ENCODE measurements at regions not wholly inside any gene's neighbourhood (a gene's known extent, or its start where the extent isn't known, plus 50 kb on each side); places are given as distances from the start of the nearest gene placed in this dataset.

DNA sequence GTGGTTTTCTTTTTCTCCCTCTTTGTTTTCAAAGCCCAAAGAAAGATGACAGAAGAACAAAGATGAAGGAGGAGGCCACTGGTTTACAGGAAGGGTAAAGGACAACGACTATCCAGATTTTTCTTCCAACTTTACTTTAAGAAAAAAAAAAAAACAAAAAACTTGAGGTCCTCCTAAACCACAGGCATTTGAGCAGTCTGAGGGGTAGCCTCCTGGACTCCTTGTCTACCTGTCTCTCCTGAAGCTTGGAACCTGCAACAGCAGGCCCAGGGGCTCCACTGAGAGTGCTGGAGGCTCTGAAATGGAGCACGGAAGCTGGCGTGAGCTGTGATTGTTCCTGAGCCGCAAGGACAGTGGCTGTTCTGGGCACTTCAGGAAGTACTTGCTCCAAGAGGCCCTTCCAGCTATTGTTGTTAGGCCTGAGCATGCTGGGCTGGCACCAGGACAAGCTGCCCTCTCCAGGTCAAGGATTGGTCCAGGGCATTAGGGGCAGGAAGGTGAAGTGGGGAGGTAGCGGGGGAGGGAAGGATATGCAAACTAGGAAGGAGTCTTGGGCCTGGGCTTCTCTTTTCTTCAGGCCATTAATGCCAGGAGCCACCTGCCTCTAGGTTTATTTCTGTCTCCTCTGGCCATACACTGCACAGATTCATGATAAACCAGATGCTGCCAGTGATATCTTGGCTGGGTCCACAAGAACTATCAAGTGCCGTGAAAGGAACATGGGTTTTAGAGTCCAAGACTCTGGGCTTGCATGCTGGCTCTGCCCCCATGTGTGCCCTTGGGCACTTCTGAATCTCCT is 147.3 kb downstream of the CCDC34 start:
- DNase-seq: no peak

DNA sequence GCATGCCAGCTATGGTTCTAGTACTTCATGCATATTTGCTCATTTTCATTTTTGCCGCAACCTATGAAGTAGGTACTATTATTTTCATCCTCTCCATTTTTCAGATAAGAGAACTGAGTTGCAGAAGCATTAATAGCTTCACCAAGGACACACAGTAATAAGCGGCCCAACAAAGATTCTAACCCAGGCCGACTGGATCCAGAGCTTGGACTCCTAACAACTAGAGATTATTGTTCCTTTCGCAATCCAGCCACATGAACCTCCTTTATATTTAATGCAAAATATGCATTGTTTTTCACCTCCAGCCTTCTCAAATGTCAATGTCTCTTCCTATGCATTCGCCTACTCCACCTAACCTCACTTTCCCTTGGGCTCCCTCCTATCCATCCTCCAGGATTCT is 148.3 kb downstream of the CCDC34 start:
- DNase-seq: no peak

DNA sequence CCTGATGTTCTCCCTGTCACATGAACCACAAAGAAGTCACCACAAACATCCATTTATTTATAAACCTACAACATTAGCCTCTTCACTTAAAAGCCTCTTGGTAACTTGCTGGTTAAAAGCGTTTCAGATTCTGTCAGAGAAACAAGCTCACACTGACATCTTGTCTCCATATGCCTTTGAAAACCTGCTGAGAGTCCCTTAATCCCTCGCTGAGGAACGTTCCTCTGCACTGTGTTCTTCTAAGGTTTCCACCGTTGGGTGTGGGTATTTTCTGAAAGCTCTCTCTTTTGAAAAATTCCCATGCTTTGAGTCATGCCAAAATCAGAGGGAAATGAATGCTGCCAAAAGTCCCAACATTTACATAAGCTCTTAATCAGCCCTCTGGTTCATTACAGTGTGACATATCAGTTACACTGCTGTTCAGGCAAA is 149.8 kb downstream of the CCDC34 start:
- DNase-seq: peak in 1 of 56 donors; percentile 5

DNA sequence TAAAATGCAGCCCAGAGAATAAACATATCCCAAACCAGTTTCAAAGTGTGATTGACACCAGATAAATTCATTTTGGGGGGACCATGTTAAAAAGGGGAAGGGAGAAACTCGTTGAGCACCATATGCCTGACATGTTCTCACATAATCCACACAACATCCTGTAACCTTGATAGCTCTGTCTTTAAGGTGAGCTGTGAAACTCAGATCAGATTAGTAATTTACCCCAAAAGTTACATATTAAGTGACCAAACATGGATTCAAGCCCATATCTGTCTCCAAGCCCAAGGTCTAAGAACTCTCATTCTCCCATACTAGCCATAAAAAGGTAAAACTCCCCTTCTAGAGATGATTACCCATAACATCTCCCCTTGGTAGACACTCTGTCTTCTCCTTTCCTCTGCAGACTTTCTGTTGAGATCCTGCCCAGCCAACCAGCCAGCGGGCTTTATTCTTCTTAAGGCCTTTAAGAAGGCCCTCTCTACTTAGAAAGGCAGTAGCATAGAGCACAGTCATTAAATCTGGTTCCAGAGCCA is 150.7 kb downstream of the CCDC34 start:
- no peak for DNase-seq

DNA sequence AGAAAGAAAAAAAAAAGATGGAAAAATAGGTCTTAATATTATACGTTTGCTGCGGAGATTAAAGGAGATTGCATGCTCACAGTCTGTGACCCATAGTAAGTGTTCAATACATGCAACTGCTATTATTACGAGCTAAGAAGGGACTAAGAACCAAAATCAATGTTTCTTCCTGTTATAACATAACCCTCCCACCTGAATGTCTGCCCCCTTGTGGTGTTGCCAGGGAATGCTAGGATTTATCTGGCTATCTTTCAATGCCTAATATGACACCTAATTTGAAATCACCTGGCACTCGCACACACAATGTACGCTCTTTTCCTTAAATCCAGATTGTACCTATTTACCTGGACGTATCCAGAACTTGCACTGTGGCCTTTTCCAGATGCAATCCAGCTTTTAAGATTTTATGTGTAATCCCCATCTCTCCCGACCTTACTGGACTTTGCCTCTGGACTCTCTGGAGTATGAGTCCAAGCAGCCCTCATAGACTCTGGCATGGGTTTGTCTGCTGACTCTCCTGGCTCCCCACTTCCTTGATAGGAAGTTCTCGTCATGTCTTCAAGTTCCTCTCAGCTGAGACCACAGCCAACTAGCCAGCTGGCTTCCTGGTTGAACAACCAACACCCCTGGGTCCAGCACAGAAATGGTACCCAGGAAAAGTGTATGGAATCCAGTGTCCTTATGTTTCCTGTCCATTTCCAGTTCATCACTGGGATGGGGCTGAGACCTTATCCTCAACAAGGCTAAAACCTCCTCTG is 151.5 kb downstream of the CCDC34 start:
- DNase-seq: no peak

DNA sequence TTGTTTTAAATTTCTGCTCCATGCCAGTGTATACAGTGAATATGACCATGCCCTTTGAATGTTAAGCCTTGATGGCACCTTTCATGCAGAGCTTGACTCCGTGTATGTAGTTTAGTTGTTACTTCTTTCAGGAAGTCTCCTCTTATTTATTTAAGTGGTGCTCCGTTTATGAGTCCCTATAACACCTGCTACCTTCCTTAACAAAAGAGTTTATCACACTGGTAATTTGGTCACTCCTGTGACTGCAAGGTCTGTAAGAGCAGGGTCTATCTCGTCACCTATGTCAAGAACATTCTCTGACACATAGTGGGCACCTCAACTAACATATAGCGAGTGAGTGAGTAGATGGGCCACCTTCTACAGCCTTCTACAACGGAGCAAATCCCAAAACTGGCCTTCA is 152.5 kb downstream of the CCDC34 start:
- no peak for DNase-seq

DNA sequence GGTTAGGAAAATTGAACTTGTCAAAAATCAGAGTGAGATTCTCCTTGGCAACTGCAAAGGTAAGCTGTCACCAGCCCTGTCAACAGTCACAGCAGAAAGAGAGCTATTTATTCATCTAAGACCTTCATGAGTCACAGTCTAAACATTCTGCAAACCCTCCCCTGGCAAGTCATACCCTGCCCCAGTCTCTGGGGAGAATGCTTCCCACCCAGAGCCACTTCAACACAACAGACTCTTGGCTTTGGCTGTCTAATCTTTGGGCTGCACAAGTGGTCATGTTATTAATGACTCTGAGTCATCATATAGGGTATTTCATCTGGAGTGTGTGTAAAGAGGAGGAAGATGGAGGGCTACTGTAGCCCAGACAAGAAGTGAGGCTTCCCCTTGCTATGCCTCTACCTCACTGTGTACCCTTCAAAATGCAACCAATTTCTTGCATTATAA is 153.4 kb downstream of the CCDC34 start:
- DNase-seq: no peak

DNA sequence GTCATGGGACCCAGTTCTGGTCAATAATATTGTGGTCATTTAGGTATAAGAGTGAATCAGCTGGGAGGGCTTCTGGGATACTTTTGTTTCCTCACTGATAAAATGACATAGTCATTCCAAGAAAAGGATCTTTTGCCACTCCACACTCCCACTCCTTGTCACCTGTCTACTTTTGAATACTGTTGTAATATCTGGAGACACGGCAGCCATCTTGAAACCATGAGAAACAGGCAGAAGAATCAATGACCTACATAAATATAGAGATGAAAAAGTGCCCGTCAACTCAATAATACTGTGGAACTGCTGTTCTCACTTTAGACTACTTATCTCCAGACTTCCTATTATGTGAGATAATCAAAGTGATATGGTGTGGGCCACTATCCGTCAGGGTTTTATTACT is 154.2 kb downstream of the CCDC34 start:
- no peak for DNase-seq

DNA sequence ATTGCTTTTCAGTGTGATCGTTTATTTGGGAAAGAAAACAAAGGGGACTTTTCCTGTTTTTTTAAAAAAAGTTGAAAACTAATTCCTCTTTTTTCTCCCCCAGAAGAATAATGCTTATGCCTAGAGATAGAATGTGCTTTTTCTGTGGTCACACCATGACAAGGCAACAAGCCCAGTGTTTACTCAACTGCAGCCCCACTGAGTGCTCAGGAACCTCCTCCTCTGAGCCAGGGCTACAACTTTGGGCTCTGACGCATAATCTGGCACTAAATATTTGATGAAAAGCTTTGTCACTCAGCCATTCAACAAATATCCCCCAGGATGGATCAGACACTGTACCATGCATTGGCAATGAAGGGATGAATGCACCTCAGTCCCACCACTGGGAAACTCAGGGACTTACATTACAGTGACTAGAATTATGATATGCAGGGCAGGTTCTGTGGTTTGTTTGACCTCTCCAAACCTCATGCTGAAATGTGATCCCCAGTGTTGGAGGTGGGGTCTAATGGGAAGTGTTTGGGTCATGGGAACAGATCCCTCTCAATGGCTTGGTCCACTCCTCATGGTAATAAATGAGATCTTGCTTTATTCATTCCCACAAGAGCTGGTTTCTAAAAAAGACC is 155.9 kb downstream of the CCDC34 start:
- no peak for DNase-seq

DNA sequence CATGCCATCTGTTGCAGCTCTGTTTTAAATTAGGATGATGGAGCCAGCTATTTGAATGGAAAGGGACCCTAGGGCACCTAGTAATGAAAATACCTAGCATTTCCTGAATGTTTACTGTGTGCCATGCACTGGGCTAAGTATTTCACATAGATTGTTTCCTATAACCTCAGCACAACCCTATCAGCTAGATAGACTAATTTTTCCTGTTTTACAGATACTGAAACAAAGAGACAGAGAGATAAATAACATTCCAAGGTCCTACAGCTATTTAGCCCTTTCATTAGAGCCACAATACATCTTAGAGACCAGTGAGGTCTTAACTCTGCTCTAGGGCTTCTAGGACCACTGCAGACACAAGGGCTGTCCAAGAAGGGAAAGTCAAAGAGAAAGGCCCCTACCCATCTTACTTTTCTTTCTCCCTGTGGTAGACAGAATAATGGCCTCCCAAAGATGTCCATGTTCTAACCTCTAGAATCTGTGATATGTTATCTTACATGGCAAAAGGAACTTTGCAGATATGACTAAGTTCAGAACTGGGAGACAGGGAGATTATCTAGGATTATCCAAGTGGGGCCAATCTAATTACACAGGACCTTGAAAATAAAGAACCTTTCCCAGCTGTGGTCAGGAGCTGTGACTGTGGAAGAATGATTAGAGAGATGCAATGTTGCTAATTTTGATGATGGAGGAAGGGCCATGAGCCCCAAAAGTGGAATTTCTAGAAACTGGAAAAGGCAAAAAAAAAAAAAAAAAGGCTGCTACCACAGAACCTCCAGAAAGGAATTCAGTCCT is 157.0 kb downstream of the CCDC34 start:
- no peak for DNase-seq

DNA sequence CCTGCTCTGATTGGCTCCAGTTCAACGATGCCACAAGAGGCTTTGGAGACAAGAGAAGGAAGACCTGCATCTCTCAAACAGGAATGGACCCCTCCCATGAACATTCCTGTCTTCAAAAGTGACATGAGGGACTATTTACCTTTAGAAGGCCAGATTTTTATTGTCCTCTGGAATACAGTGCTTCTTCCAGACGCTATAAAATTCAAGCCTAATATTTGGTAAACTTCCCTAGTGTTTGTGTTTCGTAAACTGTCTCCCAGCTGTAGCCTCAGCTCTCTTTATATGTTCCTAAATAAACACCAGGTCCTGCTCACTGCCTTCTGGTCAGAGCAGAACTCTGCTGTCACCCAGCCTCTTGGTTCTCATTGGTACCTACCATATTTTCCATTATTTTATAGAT is 157.8 kb downstream of the CCDC34 start:
- DNase-seq: no peak

DNA sequence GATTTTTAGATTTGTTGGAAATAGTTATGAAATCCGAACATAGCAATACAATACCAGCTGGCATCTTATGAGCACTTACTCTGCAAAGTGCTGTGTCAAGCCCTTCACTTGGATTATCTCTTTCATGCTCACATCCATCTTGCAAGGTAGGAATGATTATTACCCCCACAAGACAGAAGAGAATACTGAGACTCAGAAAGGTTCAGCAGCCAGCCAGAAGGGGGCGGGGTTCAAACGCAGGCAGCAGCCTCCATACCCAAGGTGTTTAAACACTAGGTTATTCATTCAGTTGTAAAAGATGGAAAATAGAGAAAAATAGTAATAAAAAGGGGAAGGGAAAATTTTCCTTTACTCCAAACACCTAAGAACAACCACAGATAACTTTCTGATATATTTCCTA is 158.5 kb downstream of the CCDC34 start:
- DNase-seq: no peak

DNA sequence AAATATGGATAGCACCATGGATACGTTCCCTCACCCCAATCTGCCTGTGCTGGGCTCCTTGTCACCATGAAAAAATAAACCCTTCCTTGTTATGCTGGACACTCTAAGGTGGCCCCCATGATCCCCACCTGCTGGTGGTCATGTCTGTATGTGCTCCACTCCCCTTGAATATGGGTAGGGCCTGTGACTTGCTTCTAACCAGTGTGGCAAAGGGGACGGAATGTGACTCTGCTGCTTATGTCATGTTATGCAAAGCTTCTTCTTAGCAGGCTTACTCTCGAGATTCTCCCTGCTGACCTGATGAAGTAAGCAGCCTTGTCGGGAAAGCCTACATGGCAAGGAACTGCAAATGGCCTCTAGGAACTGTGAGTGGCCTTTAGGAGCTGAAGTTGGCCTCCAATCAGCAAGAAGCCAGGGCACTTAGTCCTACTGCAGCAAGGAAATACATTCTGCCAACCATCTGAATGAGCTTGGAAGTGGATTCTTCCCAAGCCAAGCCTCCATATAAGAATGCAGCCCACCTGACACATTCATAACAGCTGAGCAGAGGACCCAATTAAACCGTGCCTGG is 159.9 kb downstream of the CCDC34 start:
- no peak for DNase-seq

DNA sequence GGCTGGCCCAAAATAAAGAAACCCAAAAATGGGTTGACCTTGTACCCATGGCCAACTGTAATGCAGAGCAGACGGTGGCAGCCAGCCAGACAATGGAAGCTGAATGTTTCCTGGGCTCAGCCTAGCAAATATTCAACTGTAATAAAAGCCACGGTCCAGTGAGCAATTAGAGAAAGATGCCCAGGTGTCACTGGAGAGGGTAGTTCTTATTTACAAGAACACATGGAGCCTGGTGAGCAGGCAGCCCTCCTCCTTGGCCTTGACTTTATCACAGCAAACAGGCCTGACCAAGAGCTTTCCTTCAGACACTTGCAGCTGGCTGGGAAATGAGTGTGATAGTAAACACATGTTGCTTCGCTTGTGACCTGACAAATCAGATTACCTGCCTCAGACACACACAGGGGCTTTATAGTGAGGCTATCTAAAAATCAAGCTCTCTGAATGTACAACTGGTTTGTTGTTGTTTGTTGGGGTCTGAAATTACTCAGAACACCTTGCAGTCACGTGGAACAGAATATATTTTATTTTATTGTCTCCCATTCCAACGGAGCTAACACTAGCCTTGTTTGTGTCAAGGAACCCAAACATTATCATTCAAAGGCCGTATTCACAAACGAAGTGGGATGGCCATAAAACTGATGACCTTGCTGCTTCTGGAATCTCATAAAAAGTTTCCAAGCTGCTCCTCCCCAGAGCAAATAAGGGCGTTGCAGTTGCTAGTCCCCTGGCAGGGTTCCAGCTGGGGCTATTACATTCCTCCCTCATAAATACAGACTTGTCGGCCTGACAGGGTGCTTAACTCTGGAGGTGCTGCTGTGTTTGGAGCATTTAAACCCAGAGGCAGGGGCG is 161.1 kb downstream of the BBOX1 start:
- DNase-seq: peak in 2 of 56 donors; percentile 3 to 47

DNA sequence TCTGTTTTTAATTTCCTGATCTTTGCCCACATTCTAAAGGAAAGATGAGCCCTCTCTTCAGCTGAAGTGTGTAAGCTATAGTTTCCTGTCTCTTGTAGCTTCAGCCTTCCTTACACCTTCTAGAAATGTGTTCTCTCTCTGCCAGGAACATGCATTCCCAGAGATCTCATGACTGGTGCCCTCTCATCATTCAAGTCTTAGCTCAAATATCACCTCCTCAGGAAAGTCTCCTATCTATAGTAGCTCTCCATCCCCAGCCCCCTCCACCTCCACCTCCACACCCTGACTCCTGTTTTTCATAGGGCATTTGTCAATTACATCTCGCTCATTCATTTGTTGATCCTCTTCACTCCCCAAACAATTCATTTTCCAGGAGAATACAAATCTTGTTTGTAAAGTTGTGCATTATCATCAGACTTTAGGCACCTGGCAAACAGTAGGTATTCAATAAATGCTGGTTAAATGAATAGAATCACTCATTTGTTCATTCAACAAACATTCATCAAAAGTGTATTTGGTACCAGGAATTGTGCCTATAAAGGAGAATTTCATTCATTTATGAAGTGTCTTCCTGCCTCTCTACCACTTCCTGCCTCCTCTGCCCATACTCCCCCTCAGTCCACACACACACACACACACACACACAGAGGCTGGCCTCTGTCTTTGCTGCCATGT is 160.3 kb downstream of the BBOX1 start:
- DNase-seq: no peak

DNA sequence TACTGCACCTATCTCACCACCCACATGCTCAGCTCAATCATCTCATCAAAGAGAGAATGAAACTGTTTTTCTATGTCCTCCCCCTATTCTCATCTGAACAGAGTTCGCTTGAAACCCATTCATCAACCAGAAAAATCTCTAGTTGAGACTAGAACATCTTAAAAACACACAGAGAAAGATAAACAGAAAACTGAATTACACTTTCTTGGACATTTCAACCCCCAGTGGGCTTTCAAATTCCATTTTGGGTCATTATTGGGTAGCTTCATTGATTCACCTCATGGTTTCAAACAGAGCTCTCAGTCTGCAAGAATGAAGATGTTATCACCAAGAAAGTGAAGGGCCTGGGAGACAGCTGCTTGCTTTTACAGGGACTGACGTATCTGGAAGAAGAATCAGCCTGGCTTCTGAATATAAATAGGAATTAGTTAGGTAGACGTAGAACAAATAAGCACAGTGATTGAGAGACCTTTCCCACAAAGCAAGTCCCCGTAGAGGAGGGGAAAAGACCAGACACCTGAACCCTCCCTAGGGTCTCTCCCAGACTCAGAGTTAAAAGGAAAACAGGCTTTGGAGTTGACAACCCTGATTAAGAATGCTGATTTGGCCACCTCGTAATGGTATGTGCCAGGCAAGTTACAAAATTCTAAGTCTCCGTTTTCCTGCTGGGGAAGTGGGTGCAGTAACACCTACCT is 155.7 kb downstream of the BBOX1 start:
- DNase-seq: no peak

DNA sequence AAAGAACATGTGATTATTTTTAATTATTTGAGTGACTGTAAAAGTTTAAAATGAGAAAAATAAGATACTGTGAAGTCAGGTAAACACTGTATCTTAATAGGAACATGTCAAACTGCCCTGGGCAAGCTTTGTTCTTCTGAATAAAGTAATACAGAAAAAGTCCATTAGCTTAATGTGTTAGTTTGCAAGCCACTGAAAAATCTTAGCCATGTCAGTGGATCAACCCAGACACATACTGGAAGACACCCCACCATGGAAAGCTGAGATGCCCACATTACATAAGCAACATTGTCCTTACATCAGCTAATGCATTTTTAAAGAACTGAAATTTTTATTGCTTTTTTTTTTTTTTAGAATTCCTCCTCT is 155.2 kb downstream of the BBOX1 start:
- no peak for DNase-seq

DNA sequence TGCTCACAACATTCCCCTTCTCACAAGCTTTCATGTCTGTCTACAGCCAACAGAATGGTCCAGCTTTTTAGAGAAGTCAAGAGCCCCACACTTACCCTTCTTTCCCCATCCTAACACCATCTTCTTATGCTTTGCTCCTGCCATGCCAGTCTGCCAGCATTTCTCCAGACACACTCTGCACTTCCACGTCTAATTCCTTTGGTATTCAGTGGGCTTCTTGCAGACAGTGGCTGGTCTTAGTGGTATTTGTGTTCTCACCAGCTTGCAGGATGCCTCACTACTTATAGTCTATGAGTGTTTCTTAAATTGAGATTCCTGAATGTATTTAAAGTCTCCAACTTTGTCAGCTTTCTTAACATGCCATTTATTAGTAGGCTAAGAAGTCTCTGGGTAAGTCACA is 154.4 kb downstream of the BBOX1 start:
- DNase-seq: no peak

All from amygdala (tissue), 56 donors.